HG02938 (cell line): ENCODE measurements at regions not wholly inside any gene's neighbourhood (a gene's known extent, or its start where the extent isn't known, plus 50 kb on each side); places are given as distances from the start of the nearest gene placed in this dataset.

Experiments used
- ATAC-seq: cut with Tn5 transposase; IDR thresholded peaks from one replicate; pipeline ENCODE4 v1.9.1; 2021; ENCODE audit warnings: mild to moderate bottlenecking, moderate library complexity; ENCODE audit not compliant: unreplicated experiment

DNA sequence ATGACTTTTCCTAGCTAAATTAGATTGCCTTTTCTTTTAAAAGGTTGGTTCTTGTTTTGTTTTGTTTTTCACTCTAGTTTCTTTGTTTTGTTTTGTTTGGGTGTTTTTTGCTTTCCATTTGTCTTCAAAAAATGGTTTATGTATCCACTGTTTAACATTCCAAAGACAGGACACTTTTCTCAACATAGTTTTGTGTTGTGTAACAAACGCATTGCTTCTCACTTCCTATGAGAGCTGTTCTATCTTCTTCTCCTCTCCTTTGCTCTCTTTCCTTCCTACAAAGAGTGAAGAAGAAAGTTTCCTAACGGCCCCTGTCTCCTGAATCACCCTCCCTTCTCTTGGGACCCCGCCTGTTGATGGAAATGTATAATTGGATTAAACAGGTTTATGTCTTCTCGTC lies 539.7 kb downstream of the ACTL7B start:
- no peak for ATAC-seq

DNA sequence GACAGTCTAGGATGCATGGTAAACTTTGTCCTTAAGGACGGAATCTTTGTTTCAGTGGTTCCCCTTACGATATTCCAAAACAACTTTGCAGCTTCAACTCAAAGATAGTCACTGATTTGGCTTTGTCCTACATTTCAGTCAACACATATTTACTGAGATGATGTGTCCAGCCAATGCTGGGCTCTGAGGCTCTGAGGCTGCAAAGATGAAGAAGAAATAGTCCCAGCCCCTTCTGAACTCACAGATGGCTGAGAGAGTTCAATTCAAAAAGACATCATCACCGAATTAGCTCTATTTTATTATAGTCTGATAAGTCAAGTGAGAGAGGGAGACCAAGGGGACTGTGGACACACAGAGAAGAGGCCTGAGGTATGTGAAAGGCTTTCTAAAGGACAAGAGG lies 544.0 kb downstream of the ACTL7B start:
- ATAC-seq, result no peak

DNA sequence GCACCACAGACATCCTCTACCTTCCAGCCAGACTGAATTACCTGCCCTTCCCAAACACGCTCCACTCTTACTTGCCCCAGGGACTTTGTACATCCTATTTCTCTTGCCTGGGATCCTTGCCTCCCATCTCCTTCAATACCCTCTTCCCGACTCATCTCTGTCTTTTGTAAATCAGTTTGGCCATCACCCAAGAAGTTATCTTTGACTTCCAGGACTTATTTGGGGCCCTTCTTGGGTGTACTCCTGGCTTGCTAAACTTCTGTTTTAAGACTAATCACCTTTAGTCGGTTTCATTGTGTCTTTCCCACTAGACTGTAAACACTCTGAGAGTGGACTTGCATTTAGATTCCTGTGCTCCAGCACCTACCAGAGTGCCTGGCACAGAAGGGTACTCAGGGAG lies 545.6 kb downstream of the ACTL7B start:
- ATAC-seq, result no peak

DNA sequence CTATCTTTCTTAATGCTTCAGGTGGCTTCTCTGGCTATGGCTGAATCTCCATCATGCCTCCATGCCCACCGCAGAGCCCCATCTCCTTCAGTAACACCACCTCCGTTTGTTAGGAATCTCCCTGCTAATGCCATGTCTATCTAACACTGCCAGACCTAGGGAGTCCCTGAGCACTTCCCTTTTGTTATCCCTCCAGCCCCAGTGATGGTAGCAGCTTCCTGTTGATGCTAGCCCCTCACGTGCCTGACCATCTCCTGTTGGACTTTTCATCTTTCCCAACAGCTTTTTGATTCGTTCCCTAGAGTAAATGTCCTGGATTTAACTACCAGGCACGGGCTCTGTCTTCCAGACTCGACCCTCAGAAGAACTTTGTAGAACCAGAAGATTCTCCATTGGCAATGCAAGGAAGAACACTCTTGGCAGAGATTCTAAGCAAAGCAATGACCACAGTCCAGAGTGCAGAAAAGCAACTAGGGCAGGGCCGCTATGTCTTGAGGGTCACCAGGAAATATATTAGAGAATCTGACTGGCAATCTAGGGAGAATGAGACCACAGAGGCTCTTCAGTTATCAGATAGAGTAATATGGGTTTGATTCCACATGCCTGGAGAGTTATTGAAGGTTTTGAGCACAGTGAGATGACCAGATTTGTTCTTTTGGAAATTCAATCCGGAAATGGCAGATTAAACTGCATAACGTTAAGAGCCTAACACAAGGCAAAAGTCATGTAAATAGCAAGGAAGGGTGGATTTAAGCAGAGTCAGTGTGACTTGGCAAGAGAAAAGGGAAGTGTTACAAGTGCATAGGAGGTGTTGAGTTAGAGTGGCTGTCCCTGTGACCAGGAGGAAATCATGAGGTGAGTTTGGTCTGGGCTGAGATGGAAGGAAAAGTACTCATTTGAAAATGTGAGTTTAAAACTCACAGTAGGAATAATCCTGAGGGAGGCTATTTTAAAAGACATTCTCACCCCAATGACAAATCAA lies 555.2 kb downstream of the ACTL7B start:
- no peak for ATAC-seq

DNA sequence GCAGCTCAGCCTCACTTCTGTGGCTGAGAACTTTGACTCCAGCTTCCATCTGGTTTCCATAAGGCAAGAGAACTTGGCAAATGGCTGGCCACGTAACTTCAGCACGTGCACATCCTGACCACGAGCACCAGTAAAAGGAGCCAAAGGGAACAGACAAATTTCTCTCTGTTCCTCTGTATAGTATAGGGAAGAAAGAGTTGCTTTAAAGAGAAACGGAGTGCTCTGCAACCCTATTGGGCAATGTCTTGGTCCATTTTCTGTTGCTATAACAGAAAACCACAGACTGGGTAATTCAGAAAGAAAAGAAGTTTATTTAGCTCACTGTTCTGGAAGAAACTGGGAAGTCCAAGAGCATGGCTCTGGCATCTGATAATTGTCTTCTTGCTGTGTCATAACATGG lies 558.7 kb downstream of the ACTL7B start:
- no peak for ATAC-seq

DNA sequence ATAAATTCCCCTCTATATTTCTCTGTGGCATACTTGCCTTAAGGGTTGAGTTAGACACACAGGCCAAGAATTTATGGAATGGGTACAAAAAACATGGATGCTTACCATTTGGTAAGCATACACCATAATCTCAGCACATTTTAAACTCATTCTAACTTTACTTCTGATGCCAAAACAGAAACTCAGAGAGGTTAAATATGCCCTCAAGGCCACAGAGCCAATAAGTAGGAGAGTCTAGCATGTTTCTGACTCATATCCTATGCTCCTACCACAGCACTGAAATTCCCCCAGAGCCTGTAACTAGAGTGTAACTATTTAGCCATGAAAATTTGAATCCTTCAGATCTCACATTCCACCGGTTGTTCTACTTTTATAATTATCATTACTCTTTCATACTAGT lies 559.7 kb downstream of the ACTL7B start:
- ATAC-seq, result no peak

DNA sequence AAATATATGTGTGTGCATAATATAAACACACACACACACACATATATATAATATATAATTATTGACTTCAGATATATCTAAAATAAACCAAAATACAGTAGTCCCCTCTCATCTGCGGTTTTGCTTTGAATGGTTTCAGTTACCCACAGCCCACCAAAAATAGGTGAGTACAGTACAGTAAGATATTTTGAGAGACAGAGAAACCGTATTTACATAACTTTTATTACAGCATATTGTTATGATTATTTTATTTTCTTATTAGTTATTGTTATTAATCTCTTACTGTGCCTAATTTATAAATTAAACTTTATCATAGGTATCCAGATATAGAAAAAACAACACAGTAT lies 564.2 kb downstream of the ACTL7B start:
- no peak for ATAC-seq

DNA sequence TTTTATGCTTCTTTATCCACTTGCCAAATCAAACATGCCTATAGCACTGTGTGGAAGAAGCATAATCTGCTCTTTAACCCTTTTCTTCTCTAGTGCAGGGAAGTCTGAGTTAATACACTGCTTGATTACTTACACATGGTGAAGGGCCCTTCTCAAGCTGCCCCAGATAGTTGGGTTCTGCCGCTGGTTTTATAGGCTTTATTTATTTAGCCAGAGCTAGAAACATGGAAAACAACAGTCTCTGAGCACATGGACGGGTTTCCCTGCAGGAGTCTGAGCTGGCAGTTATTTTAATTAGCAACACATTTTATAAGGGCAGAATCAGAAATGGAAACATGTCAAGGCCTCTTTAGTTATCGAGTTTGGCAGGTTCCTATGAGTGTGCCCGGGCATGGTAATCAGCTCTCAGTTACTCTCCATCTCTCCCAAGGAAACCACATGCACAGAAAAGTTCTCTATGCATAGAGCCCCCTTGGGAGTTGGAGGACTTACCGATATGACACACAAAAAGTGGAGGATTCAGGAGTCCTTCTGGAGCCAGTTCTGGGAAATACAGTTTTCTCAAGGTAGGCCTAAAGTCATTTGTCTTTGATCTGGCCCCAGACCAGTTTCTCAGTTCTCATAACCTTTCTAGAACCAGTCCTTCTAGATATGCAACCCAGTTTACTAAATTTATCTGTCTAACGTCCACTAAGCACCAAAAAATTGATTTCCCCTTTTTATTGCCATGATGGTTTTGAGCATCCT lies 564.8 kb downstream of the ACTL7B start:
- no peak for ATAC-seq

DNA sequence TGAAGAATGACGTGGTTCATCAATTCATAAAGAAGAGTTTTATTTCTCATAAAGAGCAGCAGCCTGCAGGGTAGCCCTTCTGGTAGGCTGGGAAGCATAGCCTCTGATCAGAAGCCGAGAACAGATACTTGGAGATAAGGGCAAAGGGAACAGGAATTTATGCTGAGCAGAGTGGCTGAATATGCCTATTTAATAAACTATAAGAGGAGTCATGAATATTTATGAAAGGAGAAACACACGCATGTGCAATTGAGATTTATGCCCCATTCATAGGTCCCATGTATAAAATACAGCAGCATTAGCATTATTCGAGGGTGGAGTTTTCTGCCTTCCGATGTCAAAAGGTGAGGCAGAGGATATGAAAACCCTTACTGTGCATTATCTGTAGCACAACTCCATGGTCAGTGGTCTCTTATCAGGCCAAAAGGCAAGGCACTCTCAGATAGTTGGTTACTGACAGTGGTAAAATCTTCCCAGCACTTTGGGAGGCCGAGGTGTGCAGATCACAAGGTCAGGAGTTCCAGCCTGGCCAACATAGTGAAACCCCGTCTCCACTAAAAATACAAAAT lies 569.1 kb downstream of the ACTL7B start:
- ATAC-seq, result no peak

DNA sequence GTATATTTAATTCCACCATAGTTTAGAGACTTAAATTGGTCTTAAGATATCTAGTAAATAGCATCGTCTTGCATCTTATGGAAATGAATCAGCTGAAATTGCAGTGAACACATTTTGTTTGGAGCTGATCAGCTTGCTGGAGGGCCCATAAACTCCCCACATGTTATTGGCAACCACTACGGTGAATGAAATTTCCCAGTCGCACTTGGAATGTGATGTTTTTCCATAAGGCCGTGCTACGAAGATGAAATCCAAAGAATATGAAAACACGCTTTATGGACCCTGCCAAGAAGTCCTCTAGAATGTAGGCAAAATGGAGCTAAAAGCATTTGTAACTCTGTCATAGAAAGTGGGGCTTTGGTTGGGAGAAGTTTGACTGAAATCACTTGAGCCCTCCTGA lies 572.1 kb downstream of the ACTL7B start:
- ATAC-seq, result no peak

DNA sequence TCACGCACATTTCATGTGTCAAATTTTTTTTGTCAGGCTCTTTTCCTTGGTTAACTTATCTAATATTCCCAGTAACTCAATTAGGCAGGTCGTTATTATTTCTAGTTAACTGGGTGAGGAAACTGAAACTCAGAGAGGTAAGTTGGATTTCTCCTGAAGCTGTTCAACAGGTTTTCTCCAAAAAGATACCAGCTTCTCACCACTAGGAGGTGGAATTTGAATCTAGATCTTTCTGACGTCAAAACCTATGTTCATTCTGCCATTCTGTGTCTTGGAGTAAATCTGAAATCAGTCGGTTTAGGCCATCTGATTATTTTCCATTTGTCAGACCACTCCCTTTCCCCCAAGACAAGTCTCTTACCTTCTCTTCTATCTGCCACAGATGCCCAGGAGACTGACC lies 572.9 kb downstream of the ACTL7B start:
- no peak for ATAC-seq

DNA sequence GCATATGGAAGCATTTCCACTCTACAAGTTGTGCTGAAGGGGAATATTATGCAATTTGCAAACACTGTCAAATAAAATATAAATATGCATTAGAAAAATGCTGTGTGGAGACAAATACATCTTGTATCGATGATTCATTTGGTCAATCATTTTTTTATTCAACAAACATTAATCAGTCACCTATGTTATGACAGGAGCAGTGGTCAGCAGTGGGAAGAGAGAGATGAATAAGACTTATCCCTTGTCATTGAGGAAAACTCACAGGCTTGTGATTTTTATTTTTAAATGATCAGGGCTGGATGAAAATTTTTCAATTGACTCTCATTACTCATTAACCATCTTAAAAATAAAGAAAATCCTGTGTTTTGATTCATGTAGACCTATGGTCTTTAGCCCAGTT lies 574.1 kb downstream of the ACTL7B start:
- ATAC-seq, result no peak

DNA sequence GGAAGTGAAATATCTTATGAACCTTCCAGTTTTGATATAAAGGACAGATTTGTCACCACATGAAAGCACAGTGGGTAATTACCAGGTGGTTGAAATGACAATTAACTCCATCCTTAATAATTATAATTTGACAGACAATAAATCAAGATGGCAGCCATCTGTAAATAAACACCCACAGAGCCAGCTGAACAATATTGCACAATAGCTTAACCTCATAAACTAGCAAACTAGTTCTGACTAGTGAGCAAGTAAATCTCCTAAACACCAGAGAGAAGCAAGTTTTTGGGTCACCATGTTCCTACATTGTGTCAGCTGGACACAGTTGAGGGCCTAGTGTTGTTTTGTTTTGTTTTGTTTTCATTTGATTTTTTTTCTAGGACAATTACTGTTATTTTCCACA lies 577.4 kb downstream of the ACTL7B start:
- ATAC-seq, result no peak

DNA sequence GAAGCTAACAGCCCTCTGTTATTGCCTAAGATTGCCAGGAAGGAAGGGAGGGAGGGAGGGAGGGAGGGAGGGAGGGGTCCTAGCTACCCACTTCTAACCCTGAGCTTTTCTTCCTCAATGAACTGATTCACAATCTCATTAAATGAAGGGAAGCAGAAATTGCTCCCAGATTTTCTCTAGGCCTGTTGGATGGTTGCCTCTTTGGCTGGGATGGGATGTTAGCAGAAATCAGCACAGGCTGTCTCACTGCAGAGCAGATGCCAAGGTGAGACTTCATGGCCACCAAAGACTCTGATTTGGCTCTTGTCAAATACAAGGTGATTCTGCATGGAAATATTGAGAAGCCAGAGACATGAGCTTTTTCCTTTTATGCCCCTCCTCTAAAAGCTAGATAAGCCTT lies 578.6 kb downstream of the ACTL7B start:
- ATAC-seq, result no peak

DNA sequence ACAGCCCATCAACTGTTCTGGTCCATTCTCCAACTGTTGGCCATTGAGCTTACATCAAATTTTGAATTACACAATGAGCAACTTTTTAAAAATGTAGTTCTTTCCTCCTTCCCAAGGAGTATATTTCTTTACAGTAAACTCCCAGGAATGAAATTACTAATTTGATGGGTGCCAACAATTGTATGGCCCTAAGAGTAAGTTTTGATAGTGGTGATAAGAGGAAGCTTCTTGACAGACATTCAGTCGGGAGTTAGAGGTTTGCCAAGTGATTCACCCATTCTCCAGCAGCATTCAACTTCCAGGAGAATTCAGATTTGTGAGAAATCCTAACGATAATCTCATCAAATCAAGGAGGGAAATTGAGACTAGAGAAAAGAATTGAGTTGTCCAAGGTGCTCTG lies 579.9 kb downstream of the ACTL7B start:
- no peak for ATAC-seq

DNA sequence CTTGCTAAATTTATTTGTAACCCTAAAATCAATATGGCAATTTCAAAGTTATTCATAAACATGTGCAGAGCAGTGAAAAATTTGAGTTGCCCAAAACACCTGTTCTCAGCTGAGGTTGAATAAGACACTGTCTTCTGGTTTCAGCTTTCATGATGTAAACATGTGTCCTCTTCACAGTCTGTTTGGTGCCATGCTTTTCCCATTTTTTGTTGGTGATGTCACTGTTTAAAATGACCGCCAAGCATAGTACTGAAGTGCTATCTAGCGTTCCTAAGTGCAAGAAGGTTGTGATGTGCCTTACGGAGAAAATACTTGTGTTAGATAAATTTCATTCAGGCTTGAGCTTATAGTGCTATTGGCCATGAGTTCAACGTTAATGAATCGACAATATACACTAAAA lies 580.8 kb downstream of the ACTL7B start:
- ATAC-seq, result no peak

DNA sequence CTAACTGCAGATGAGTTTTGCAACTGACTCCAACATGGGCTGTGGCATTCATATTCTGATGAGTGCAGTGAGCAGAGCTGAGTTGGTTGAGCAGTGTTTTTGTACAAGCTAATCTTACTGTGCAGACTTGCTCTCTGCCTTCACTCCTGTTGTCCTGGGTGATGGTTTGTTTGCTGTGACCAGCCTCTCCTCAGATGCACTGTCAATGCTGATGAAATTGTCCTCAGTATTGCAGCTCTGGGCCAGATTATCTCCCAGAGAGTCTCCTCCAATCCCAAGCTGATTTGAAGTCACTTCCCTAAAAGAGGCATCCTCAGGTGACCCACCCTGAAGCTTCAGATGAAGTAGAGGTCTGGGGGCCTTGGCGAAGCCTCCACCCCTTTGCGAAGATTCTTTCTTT lies 581.8 kb downstream of the ACTL7B start:
- no peak for ATAC-seq

DNA sequence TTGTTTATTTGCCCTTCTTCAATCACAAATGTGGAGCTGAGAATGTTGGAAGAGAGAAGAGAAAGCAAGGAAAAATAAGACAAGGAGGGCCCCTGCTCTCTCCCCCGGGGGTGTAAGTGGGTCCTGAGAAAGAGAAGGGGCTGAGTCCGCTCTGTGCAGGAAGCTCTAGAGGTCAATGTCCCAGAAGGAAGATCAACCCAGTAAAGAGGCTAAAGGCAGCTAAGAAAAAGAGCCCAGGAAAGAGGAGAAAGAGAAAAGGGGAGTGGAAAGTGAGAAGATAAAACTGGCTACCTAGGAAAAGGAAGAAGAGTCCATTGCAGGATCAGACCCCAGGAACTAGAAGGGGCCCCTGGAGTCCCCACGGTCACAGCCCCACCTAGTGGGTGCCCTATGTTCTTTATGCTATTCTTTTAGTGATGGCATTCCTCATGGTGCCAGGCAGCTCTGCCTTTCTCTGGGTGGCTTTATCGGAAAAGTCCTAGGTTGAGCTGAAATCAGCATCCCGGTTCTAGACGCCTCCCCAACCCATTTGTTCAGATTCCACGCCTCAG lies 583.4 kb downstream of the ACTL7B start:
- no peak for ATAC-seq

DNA sequence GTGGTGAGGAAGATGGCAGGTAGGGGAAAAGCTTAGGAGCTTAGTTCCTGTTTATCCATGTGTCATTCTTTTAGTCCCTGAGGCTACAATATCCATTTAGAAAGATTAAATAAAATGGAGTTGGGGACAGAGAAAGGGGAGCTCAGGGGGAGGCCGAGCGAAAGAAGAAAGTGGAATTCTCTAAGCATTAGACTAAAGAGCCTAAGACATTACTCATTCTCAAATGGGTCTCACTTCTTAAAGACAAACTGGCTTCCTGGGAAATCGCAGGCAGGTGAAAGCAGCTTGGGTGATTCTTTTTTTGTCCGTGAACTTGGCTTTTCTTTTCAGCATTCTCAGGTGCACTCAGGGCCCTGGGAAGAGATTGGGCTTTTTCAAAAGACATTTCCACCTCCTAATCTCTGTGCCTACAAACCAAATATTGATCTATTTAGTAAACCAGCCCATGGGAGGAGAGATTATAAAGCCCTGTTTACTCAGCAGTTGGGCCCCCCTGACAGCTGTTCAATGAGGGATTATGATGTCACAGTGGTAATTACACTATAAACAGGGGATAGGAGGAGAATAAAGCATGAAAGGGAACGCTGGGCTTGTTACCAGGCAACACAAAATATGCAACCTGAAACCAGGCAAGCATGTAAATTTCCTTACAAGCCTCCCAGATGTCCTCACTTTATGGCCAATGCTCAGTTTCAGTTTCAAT lies 584.0 kb downstream of the ACTL7B start:
- ATAC-seq, result no peak

DNA sequence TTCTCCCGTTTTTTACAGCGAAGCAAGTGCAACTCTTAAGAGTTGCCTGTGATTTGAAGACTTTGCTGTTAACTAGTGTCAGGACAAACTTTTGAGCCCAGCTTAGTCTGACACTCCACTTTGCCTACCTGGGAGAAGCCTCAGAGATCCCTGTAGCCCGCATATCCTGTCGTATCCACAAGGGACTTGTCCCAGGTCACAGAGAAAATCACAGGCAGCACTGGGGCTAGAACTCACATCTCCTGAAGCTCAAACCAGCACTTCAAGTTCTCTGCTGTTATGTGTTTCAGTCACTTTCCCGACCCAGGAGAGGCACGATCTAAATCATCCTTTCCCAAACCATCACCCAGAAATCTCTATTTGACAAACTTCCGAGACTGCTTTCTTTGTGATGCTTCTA lies 584.5 kb downstream of the ACTL7B start:
- ATAC-seq, result no peak

DNA sequence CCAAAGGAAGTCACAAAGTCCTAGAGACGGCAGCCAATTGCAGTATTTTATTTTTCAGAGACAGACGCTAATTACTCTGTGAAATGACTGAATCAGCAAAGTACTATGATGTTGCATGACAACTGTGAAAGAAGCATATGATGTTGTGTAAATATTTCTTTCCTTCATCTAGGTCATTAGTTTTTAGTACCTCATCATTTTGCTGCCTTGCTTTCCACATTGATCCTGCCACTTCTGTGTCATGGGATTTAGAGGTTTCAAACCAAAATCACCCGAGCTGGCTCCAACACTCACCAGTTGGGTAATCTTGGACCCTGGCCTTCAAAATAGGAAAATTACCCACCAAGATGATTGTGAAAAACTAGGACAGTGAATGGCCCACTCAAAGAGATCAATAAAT lies 585.2 kb downstream of the ACTL7B start:
- ATAC-seq, result no peak
